SU-DHL-6 (cell line): ENCODE measurements at regions not wholly inside any gene's neighbourhood (a gene's known extent, or its start where the extent isn't known, plus 50 kb on each side); places are given as distances from the start of the nearest gene placed in this dataset.

ENCODE experiments used
- H2AFZ ChIP-seq: fragments of 200-600 bp; sonication (generic); 2 replicates; pipeline ENCODE4 v1.6.1; 2014; ENCODE audit warnings: low read depth, mild to moderate bottlenecking, moderate library complexity, mixed read lengths, antibody characterized with exemption, low read length; ENCODE audit not compliant: severe bottlenecking
- H3F3A ChIP-seq: fragments of 200-600 bp; shearing (Covaris generic); 2 replicates; pipeline ENCODE4 v1.6.0; 2016; ENCODE audit warnings: antibody characterized with exemption, mild to moderate bottlenecking; ENCODE audit not compliant: insufficient read depth
- H3K27ac ChIP-seq: fragments of 200-600 bp; sonication (generic); 2 replicates; pipeline ENCODE4 v1.5.1; 2016; ENCODE audit warnings: low read depth, mild to moderate bottlenecking, low read length, moderate library complexity, mixed read lengths
- H3K27me3 ChIP-seq: fragments of 200-600 bp; sonication (generic), shearing (Covaris generic); 2 replicates; pipeline ENCODE4 v1.6.0; 2014; ENCODE audit warnings: mild to moderate bottlenecking, low read length
- H3K36me3 ChIP-seq: fragments of 200-600 bp; sonication (generic); 2 replicates; pipeline ENCODE4 v1.6.1; 2014; ENCODE audit warnings: mild to moderate bottlenecking, low read length, mixed read lengths
- H3K4me2 ChIP-seq: fragments of 300-600, 200-600 bp; shearing (Covaris generic), sonication (generic); 2 replicates; pipeline ENCODE4 v1.6.0; 2014; ENCODE audit warnings: low read length, low read depth, mild to moderate bottlenecking; ENCODE audit not compliant: poor library complexity, severe bottlenecking
- H3K4me3 ChIP-seq: fragments of 200-600 bp; sonication (generic); 2 replicates; pipeline ENCODE4 v1.5.1; 2014; ENCODE audit warnings: antibody characterized with exemption, low read length, mild to moderate bottlenecking, mixed read lengths; ENCODE audit not compliant: insufficient read depth, poor library complexity, severe bottlenecking
- H3K79me2 ChIP-seq: fragments of 200-600 bp; sonication (generic); 2 replicates; pipeline ENCODE4 v1.6.1; 2014; ENCODE audit warnings: mild to moderate bottlenecking, low read length, moderate library complexity; ENCODE audit not compliant: insufficient read depth
- H3K9ac ChIP-seq: fragments of 200-600 bp; sonication (generic); 2 replicates; pipeline ENCODE4 v1.7.0; 2014; ENCODE audit warnings: mild to moderate bottlenecking, low read length
- H3K9me2 ChIP-seq: fragments of 200-600 bp; sonication (generic); replicated peaks from 2 replicates; pipeline ENCODE4 v1.6.1; 2014; ENCODE audit warnings: low read length; ENCODE audit not compliant: insufficient read depth
- H3K9me3 ChIP-seq: fragments of 200-600 bp; sonication (generic); 2 replicates; pipeline ENCODE4 v1.6.1; 2014; ENCODE audit warnings: low read length, mixed read lengths; ENCODE audit not compliant: insufficient read depth
- H4K20me1 ChIP-seq: fragments of 200-600 bp; sonication (generic); 2 replicates; pipeline ENCODE4 v1.6.1; 2014; ENCODE audit warnings: low read depth, mild to moderate bottlenecking, antibody characterized with exemption, low read length, moderate library complexity, mixed read lengths
- EZH2phosphoT487 ChIP-seq: fragments of 200-600 bp; sonication (generic), shearing (Covaris generic); conservative IDR thresholded peaks from 2 replicates; pipeline ENCODE4 v1.6.1; 2018; ENCODE audit warnings: mild to moderate bottlenecking, antibody characterized with exemption, low read length, moderate library complexity, mixed read lengths
- TF ChIP-seq, protein P1 (sequence below): fragments of 200-600 bp; sonication (generic); IDR thresholded peaks from one replicate; pipeline ENCODE4 v1.5.1; 2017; ENCODE audit warnings: antibody characterized with exemption, mild to moderate bottlenecking, low read length, moderate library complexity; ENCODE audit not compliant: insufficient read depth, poor library complexity, severe bottlenecking

DNA sequence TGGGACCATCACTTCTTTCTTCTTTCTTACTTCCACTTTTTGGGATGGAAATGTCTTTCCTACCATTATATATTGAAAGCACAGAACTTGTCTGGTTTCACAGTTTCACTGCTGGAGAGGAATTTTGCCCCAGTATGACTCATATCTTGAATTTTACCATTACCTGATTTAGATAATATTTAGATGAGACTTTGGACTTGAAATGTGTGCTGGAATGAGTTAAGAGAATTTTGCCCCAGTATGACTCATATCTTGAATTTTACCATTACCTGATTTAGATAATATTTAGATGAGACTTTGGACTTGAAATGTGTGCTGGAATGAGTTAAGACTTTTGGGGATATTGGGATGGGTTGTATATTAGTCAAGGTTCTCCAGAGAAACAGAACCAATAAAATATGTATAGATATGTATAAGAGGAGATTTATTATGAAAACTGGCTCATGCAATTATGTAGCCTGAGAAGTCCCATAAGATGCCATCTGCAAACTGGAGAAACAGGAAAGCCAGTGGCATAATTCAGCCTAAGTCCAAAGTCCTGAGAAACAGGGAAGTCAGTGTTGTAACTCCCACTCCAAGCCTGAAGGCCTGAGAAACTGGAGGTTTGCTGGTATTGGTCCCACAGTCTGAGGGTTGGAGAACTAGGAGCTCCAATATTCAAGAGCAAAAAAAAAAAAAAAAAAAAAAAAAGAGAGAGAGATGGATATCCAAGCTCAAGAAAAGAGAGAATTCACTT is 1029.2 kb downstream of the EPHA3 start:
- no peak overlapping the region for H3K4me3 ChIP-seq
- TF ChIP-seq, protein P1, sequence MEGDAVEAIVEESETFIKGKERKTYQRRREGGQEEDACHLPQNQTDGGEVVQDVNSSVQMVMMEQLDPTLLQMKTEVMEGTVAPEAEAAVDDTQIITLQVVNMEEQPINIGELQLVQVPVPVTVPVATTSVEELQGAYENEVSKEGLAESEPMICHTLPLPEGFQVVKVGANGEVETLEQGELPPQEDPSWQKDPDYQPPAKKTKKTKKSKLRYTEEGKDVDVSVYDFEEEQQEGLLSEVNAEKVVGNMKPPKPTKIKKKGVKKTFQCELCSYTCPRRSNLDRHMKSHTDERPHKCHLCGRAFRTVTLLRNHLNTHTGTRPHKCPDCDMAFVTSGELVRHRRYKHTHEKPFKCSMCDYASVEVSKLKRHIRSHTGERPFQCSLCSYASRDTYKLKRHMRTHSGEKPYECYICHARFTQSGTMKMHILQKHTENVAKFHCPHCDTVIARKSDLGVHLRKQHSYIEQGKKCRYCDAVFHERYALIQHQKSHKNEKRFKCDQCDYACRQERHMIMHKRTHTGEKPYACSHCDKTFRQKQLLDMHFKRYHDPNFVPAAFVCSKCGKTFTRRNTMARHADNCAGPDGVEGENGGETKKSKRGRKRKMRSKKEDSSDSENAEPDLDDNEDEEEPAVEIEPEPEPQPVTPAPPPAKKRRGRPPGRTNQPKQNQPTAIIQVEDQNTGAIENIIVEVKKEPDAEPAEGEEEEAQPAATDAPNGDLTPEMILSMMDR = no peak
- no peak for TF ChIP-seq EZH2phosphoT487
- no peaks in the 10 kb centered on the region for H3K36me3 ChIP-seq
- H3K79me2 ChIP-seq = no peaks in the 10 kb centered on the region
- no peaks in the 10 kb centered on the region for H4K20me1 ChIP-seq
- no peak overlapping the region for H2AFZ ChIP-seq
- no peaks in the 10 kb centered on the region for H3K9me3 ChIP-seq
- H3K4me2 ChIP-seq = no peak overlapping the region
- no peak overlapping the region for H3K27ac ChIP-seq
- no peaks in the 10 kb centered on the region for H3F3A ChIP-seq
- no peaks in the 10 kb centered on the region for H3K27me3 ChIP-seq
- H3K9me2 ChIP-seq = no peaks in the 10 kb centered on the region
- H3K9ac ChIP-seq = no peak overlapping the region

DNA sequence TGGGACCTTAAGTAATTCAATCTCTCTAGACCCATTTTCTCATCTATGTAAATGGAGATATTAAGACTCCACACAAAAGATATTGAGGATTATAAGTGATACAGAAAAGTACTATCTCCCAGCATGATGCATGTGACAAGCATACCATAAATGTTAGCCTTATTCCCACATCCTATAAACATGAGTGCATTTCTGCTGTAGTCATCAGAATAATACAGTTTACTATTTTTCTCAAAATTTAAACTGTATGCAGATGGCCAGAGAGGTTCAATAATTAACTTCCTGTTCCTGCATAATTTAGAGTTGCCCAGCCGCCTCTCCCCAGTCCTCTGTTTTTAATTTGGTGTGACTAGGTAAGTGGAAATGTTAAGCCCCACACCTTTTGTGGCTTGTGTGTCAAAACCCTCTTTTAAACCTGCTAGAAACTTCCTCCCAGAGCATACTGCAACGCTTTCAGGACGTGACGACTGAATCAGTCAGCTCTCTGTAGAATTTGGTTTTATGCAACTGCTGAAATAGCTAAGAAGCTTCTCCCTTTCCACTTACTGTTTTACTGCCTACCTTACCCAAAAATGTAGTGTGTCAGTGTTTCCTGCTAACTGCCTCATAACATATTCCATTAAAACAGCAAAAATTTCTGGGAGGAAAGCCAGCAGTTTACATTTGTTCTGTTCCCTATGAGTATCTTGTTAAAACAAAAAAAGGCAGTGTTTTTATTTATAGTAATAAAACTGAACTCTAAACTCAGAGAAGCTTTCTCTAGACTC is 1037.9 kb downstream of the EPHA3 start:
- no peaks in the 10 kb centered on the region for H3K27me3 ChIP-seq
- no peak overlapping the region for H3K4me2 ChIP-seq
- H3F3A ChIP-seq = no peaks in the 10 kb centered on the region
- no peaks in the 10 kb centered on the region for H3K9me2 ChIP-seq
- H3K4me3 ChIP-seq = no peak overlapping the region
- H3K27ac ChIP-seq = no peak overlapping the region
- H2AFZ ChIP-seq = no peak overlapping the region
- no peak overlapping the region for H3K9ac ChIP-seq
- no peaks in the 10 kb centered on the region for H3K9me3 ChIP-seq
- no peaks in the 10 kb centered on the region for H3K36me3 ChIP-seq
- H3K79me2 ChIP-seq = no peaks in the 10 kb centered on the region
- TF ChIP-seq, protein P1 = no peak
- no peaks in the 10 kb centered on the region for H4K20me1 ChIP-seq

DNA sequence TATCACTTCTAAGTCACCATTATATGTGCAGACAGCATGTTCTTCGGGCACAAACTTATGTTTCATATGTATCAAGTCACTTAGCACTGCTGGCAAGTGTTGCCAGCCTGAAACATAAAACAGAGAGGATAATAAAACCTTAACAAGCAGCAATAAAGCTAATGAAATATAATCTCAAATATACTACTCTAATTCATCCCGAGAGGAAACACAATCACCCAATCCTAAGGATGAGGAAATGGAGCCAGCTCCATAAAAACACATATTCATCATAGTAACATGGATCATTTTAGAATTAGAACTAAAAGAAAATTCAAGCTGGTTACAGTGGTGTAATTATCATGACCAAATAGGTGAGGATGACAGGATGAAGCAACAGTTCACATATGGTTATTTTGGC is 1072.7 kb downstream of the EPHA3 start:
- Histone ChIP-seq H3F3A (no peaks in the 10 kb centered on the region), H3K27me3 (no peaks in the 10 kb centered on the region), H3K4me3 (no peak overlapping the region), H3K27ac (no peak overlapping the region), H3K4me2 (no peak overlapping the region), H4K20me1 (no peaks in the 10 kb centered on the region), H2AFZ (no peak overlapping the region), H3K9me3 (no peaks in the 10 kb centered on the region), H3K79me2 (no peaks in the 10 kb centered on the region), H3K9ac (no peak overlapping the region), H3K9me2 (no peaks in the 10 kb centered on the region), H3K36me3 (no peaks in the 10 kb centered on the region)
- TF ChIP-seq, protein P1 = no peak
- no peak for TF ChIP-seq EZH2phosphoT487
